ENCODE measurements at regions not wholly inside any gene's neighbourhood (a gene's known extent, or its start where the extent isn't known, plus 50 kb on each side); places are given as distances from the start of the nearest gene placed in this dataset.
"Not testable (repeated sequence)": the region's sequence is repeated elsewhere in the genome, so short reads cannot be mapped to it uniquely, and the experiment has no call there.

DNA sequence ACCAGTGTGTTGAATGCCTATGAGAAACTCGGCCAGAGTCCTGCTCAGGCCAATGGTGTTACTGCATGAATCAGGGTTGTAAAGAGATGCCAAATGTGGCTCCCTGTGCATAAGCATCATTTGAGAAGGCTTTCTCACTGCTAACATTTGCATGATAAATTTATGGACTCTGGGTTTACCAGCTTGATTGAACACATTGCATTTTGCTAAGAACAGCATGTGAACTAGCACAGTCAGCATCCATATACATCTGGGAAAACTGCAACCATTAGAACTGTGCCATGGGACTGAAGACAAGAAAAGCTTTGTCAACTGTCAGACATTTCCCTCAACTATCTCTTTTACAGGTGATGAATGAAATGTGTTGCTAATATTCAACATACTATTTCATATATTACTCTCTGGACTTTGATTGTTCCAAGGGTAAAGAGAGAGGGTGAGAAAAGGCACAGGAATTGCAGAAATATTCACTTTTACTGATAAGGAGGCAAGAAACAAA lies 1427.4 kb upstream of the ADGRL3 start:
- TF ChIP-seq, protein P1, sequence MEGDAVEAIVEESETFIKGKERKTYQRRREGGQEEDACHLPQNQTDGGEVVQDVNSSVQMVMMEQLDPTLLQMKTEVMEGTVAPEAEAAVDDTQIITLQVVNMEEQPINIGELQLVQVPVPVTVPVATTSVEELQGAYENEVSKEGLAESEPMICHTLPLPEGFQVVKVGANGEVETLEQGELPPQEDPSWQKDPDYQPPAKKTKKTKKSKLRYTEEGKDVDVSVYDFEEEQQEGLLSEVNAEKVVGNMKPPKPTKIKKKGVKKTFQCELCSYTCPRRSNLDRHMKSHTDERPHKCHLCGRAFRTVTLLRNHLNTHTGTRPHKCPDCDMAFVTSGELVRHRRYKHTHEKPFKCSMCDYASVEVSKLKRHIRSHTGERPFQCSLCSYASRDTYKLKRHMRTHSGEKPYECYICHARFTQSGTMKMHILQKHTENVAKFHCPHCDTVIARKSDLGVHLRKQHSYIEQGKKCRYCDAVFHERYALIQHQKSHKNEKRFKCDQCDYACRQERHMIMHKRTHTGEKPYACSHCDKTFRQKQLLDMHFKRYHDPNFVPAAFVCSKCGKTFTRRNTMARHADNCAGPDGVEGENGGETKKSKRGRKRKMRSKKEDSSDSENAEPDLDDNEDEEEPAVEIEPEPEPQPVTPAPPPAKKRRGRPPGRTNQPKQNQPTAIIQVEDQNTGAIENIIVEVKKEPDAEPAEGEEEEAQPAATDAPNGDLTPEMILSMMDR (conservative IDR thresholded peaks at IDR 0.05; ENCODE audit: low read length): no peak
- no peak for TF ChIP-seq EZH2phosphoT487 (IDR thresholded peaks at IDR 0.05; ENCODE audit: borderline replicate concordance)
- Histone ChIP-seq H3K9ac (ENCODE audit: low read depth, low read length, poor library complexity, severe bottlenecking) (no peak overlapping the region), H3K79me2 (ENCODE audit: insufficient read depth, low read length) (no peaks in the 10 kb centered on the region), H3K9me3 (ENCODE audit: insufficient read depth, low read depth, low read length) (no peaks in the 10 kb centered on the region), H3K4me1 (ENCODE audit: insufficient read depth, low read length, poor library complexity, severe bottlenecking) (no peaks in the 10 kb centered on the region), H3K27me3 (ENCODE audit: insufficient read depth, low read length, poor library complexity, severe bottlenecking) (no peaks in the 10 kb centered on the region), H3K36me3 (ENCODE audit: insufficient read depth, low read length) (no peaks in the 10 kb centered on the region), H3K4me3 (ENCODE audit: low read length, poor library complexity, severe bottlenecking) (no peak overlapping the region), H3K4me2 (ENCODE audit: low read depth, low read length, poor library complexity, severe bottlenecking) (no peak overlapping the region), H3F3A (ENCODE audit: low read depth) (no peaks in the 10 kb centered on the region), H2AFZ (ENCODE audit: low read length) (no peak overlapping the region), H4K20me1 (ENCODE audit: insufficient read depth, low read length, poor library complexity, severe bottlenecking) (no peaks in the 10 kb centered on the region), H3K9me2 (replicated peaks; ENCODE audit: low read depth, low read length) (no peaks in the 10 kb centered on the region)

GRCh38 chr4:59780271-59780670 lies 1419.9 kb upstream of the ADGRL3 start:
- not testable (repeated sequence) for H3K27me3 ChIP-seq (ENCODE audit: insufficient read depth, low read length, poor library complexity, severe bottlenecking)

GRCh38 chr4:59805176-59805575 lies 1395.0 kb upstream of the ADGRL3 start:
- H3K9ac ChIP-seq (ENCODE audit: low read depth, low read length, poor library complexity, severe bottlenecking): no peak overlapping the region
- H3K4me3 ChIP-seq (ENCODE audit: low read length, poor library complexity, severe bottlenecking): no peak overlapping the region
- H3K4me1 ChIP-seq (ENCODE audit: insufficient read depth, low read length, poor library complexity, severe bottlenecking): no peaks in the 10 kb centered on the region
- H3F3A ChIP-seq (ENCODE audit: low read depth): no peaks in the 10 kb centered on the region
- no peaks in the 10 kb centered on the region for H3K27me3 ChIP-seq (ENCODE audit: insufficient read depth, low read length, poor library complexity, severe bottlenecking)
- H3K9me3 ChIP-seq (ENCODE audit: insufficient read depth, low read depth, low read length): no peaks in the 10 kb centered on the region
- H3K4me2 ChIP-seq (ENCODE audit: low read depth, low read length, poor library complexity, severe bottlenecking): no peak overlapping the region
- no peaks in the 10 kb centered on the region for H3K79me2 ChIP-seq (ENCODE audit: insufficient read depth, low read length)
- no peak for TF ChIP-seq EZH2phosphoT487 (IDR thresholded peaks at IDR 0.05; ENCODE audit: borderline replicate concordance)
- TF ChIP-seq, protein P1 (conservative IDR thresholded peaks at IDR 0.05; ENCODE audit: low read length): no peak
- no peaks in the 10 kb centered on the region for H4K20me1 ChIP-seq (ENCODE audit: insufficient read depth, low read length, poor library complexity, severe bottlenecking)
- no peaks in the 10 kb centered on the region for H3K9me2 ChIP-seq (replicated peaks; ENCODE audit: low read depth, low read length)
- no peaks in the 10 kb centered on the region for H3K36me3 ChIP-seq (ENCODE audit: insufficient read depth, low read length)
- no peak overlapping the region for H2AFZ ChIP-seq (ENCODE audit: low read length)

More at GRCh38 chr4:59780271-59780670, 1419.9 kb upstream of the ADGRL3 start:
- not testable (repeated sequence) for H3K79me2 ChIP-seq (ENCODE audit: insufficient read depth, low read length); H3K4me1 ChIP-seq (ENCODE audit: insufficient read depth, low read length, poor library complexity, severe bottlenecking); H3F3A ChIP-seq (ENCODE audit: low read depth); H3K9ac ChIP-seq (ENCODE audit: low read depth, low read length, poor library complexity, severe bottlenecking); H2AFZ ChIP-seq (ENCODE audit: low read length); H3K9me2 ChIP-seq (replicated peaks; ENCODE audit: low read depth, low read length); H4K20me1 ChIP-seq (ENCODE audit: insufficient read depth, low read length, poor library complexity, severe bottlenecking); H3K4me3 ChIP-seq (ENCODE audit: low read length, poor library complexity, severe bottlenecking); H3K9me3 ChIP-seq (ENCODE audit: insufficient read depth, low read depth, low read length); H3K36me3 ChIP-seq (ENCODE audit: insufficient read depth, low read length); H3K4me2 ChIP-seq (ENCODE audit: low read depth, low read length, poor library complexity, severe bottlenecking)

GRCh38 chr4:59814402-59815010 lies 1385.6 kb upstream of the ADGRL3 start:
- Histone ChIP-seq H3K9me3 (ENCODE audit: insufficient read depth, low read depth, low read length) (no peaks in the 10 kb centered on the region), H3K9me2 (replicated peaks; ENCODE audit: low read depth, low read length) (no peaks in the 10 kb centered on the region), H3K4me3 (ENCODE audit: low read length, poor library complexity, severe bottlenecking) (no peak overlapping the region), H3K9ac (ENCODE audit: low read depth, low read length, poor library complexity, severe bottlenecking) (no peak overlapping the region), H3F3A (ENCODE audit: low read depth) (no peaks in the 10 kb centered on the region), H3K36me3 (ENCODE audit: insufficient read depth, low read length) (no peaks in the 10 kb centered on the region), H3K4me1 (ENCODE audit: insufficient read depth, low read length, poor library complexity, severe bottlenecking) (no peaks in the 10 kb centered on the region), H2AFZ (ENCODE audit: low read length) (no peak overlapping the region), H4K20me1 (ENCODE audit: insufficient read depth, low read length, poor library complexity, severe bottlenecking) (no peaks in the 10 kb centered on the region), H3K4me2 (ENCODE audit: low read depth, low read length, poor library complexity, severe bottlenecking) (no peak overlapping the region), H3K79me2 (ENCODE audit: insufficient read depth, low read length) (no peaks in the 10 kb centered on the region), H3K27me3 (ENCODE audit: insufficient read depth, low read length, poor library complexity, severe bottlenecking) (no peaks in the 10 kb centered on the region)
- TF ChIP-seq, protein P1 (conservative IDR thresholded peaks at IDR 0.05; ENCODE audit: low read length): no peak
- TF ChIP-seq EZH2phosphoT487 (IDR thresholded peaks at IDR 0.05; ENCODE audit: borderline replicate concordance): no peak
